Smooth muscle cell (in vitro differentiated cells): ENCODE measurements at regions not wholly inside any gene's neighbourhood (a gene's known extent, or its start where the extent isn't known, plus 50 kb on each side); places are given as distances from the start of the nearest gene placed in this dataset.

ENCODE experiments used
- DNase-seq: peaks from one replicate; lab custom pipeline; 2025; ENCODE audit not compliant: unreplicated experiment; lab: John Stamatoyannopoulos, UW
- H2AFZ ChIP-seq: fragments of 200-600 bp; sonication (generic); 2 replicates; pipeline ENCODE4 v1.6.0; 2016; ENCODE audit warnings: antibody characterized with exemption, low read depth, mild to moderate bottlenecking
- H3F3A ChIP-seq: fragments of 200-600 bp; sonication (generic); 2 replicates; pipeline ENCODE4 v1.6.0; 2017; ENCODE audit warnings: antibody characterized with exemption, low read depth
- H3K27ac ChIP-seq: fragments of 200-600 bp; sonication (generic); 2 replicates; pipeline ENCODE4 v1.5.1; 2016; ENCODE audit warnings: low read depth, mild to moderate bottlenecking
- H3K27me3 ChIP-seq: fragments of 200-600 bp; sonication (generic); 2 replicates; pipeline ENCODE4 v1.6.1; 2016; ENCODE audit warnings: low read depth, mild to moderate bottlenecking
- H3K36me3 ChIP-seq: fragments of 200-600 bp; sonication (generic); 2 replicates; pipeline ENCODE4 v1.5.1; 2016; ENCODE audit warnings: low read depth
- H3K4me1 ChIP-seq: fragments of 200-600 bp; sonication (generic); 2 replicates; pipeline ENCODE4 v1.5.1; 2016; ENCODE audit warnings: low read depth
- H3K4me2 ChIP-seq: fragments of 200-600 bp; sonication (generic); 2 replicates; pipeline ENCODE4 v1.6.0; 2016; ENCODE audit warnings: mild to moderate bottlenecking
- H3K4me3 ChIP-seq: fragments of 200-600 bp; sonication (generic); 2 replicates; pipeline ENCODE4 v1.5.1; 2016; ENCODE audit warnings: mild to moderate bottlenecking
- H3K79me2 ChIP-seq: fragments of 200-600 bp; sonication (generic); 2 replicates; pipeline ENCODE4 v1.6.0; 2016; ENCODE audit warnings: low read depth, mild to moderate bottlenecking
- H3K9ac ChIP-seq: fragments of 200-600 bp; sonication (generic); 2 replicates; pipeline ENCODE4 v1.6.0; 2016; ENCODE audit warnings: low read depth
- H3K9me3 ChIP-seq: fragments of 200-600 bp; sonication (generic); replicated peaks from 2 replicates; pipeline ENCODE4 v1.5.1; 2016; ENCODE audit warnings: low read depth
- H4K20me1 ChIP-seq: fragments of 200-600 bp; sonication (generic); 2 replicates; pipeline ENCODE4 v1.6.0; 2016; ENCODE audit warnings: low read depth
- CTCF ChIP-seq: fragments of 200-600 bp; sonication (generic); IDR thresholded peaks from 2 replicates; pipeline ENCODE4 v1.5.1; 2017; ENCODE audit warnings: borderline replicate concordance, mild to moderate bottlenecking, antibody characterized with exemption; ENCODE audit not compliant: insufficient read depth, poor library complexity, severe bottlenecking
- WGBS: methylation state at CpG from one replicate; pipeline ENCODE4 v1.1.7; 2016; ENCODE audit warnings: low lambda C conversion rate; 5-methylcytosine and 5-hydroxymethylcytosine counted together

- no peak for TF ChIP-seq CTCF
- H3K4me1 ChIP-seq: no peaks in the 10 kb centered on the region
- H3K79me2 ChIP-seq: no peaks in the 10 kb centered on the region
- H3K4me2 ChIP-seq: no peak overlapping the region
- no peak overlapping the region for H2AFZ ChIP-seq
- no peak overlapping the region for H3K9ac ChIP-seq
- H3F3A ChIP-seq: no peaks in the 10 kb centered on the region
- no peak overlapping the region for H3K27ac ChIP-seq
- H4K20me1 ChIP-seq: no peaks in the 10 kb centered on the region
- no peaks in the 10 kb centered on the region for H3K9me3 ChIP-seq
- no peaks in the 10 kb centered on the region for H3K27me3 ChIP-seq
- H3K4me3 ChIP-seq: no peak overlapping the region
- no peak for DNase-seq
- H3K36me3 ChIP-seq: no peaks in the 10 kb centered on the region
Measured at GRCh38 chr12:58615576-58615975, 304.7 kb downstream of the LRIG3 start.

GRCh38 chr12:58616618-58617017 is 303.7 kb downstream of the LRIG3 start:
- no peak for TF ChIP-seq CTCF
- no peak overlapping the region for H3K4me3 ChIP-seq
- WGBS: 43% methylated on average over 1 of the region's 1 CpG

GRCh38 chr12:58621126-58621525 is 299.2 kb downstream of the LRIG3 start:
- H3K27me3 ChIP-seq: no peaks in the 10 kb centered on the region
- no peaks in the 10 kb centered on the region for H3K9me3 ChIP-seq
- H3K36me3 ChIP-seq: no peaks in the 10 kb centered on the region
- no peaks in the 10 kb centered on the region for H3K4me1 ChIP-seq
- no peaks in the 10 kb centered on the region for H3K79me2 ChIP-seq
- H4K20me1 ChIP-seq: no peaks in the 10 kb centered on the region
- TF ChIP-seq CTCF: no peak
- WGBS: 95% methylated on average over 5 of the region's 5 CpGs
- H3K9ac ChIP-seq: no peak overlapping the region
- H3F3A ChIP-seq: no peaks in the 10 kb centered on the region
- no peak overlapping the region for H2AFZ ChIP-seq
- H3K27ac ChIP-seq: no peak overlapping the region
- DNase-seq: no peak
- H3K4me2 ChIP-seq: no peak overlapping the region
- no peak overlapping the region for H3K4me3 ChIP-seq

More at GRCh38 chr12:58616618-58617017, 303.7 kb downstream of the LRIG3 start:
- Histone ChIP-seq H3K79me2 (no peaks in the 10 kb centered on the region), H3K4me2 (no peak overlapping the region), H3K9me3 (no peaks in the 10 kb centered on the region), H3F3A (no peaks in the 10 kb centered on the region), H3K27me3 (no peaks in the 10 kb centered on the region), H3K36me3 (no peaks in the 10 kb centered on the region), H3K4me1 (no peaks in the 10 kb centered on the region), H4K20me1 (no peaks in the 10 kb centered on the region), H3K9ac (no peak overlapping the region), H2AFZ (no peak overlapping the region), H3K27ac (no peak overlapping the region)
- no peak for DNase-seq

- H3K79me2 ChIP-seq: no peaks in the 10 kb centered on the region
- H3F3A ChIP-seq: no peaks in the 10 kb centered on the region
- H3K9ac ChIP-seq: no peak overlapping the region
- H3K27ac ChIP-seq: no peak overlapping the region
- no peak for TF ChIP-seq CTCF
- H3K27me3 ChIP-seq: no peaks in the 10 kb centered on the region
- DNase-seq: no peak
- WGBS: 100% methylated on average over 1 of the region's 1 CpG
- H3K4me2 ChIP-seq: no peak overlapping the region
- H3K4me3 ChIP-seq: no peak overlapping the region
- peak overlapping the region; percentile 18 for H2AFZ ChIP-seq
- H3K9me3 ChIP-seq: no peaks in the 10 kb centered on the region
- H3K36me3 ChIP-seq: no peaks in the 10 kb centered on the region
- H4K20me1 ChIP-seq: no peaks in the 10 kb centered on the region
- no peaks in the 10 kb centered on the region for H3K4me1 ChIP-seq
Measured at GRCh38 chr12:58629376-58629775, 290.9 kb downstream of the LRIG3 start.
